CD14-positive monocyte (primary cell): ENCODE measurements at regions not wholly inside any gene's neighbourhood (a gene's known extent, or its start where the extent isn't known, plus 50 kb on each side); places are given as distances from the start of the nearest gene placed in this dataset.

Source experiments
- DNase-seq, 3 donors: peaks; one replicate each; pipeline ENCODE4 v3.0.0-alpha.2; 2011 to 2022
- H2AFZ ChIP-seq: 2 replicates; pipeline ENCODE4 v1.6.0; 2012; ENCODE audit warnings: mild to moderate bottlenecking, low read depth, low read length, inconsistent platforms; ENCODE audit not compliant: insufficient read depth, poor library complexity, severe bottlenecking
- H3K27ac ChIP-seq, 2 donors: 1 replicate in 1 of 2; 2 replicates in 1 of 2; pipeline ENCODE4 v1.5.1; 2012 to 2013; ENCODE audit warnings: low read length in 2 of 2, control low read depth in 1 of 2, inconsistent platforms in 1 of 2, low read depth in 1 of 2, mild to moderate bottlenecking in 1 of 2
- H3K27me3 ChIP-seq, 2 donors: one replicate each; pipeline versions ENCODE4 v1.6.0 to v1.6.1; 2011 to 2013; ENCODE audit warnings: low read length in 2 of 2; ENCODE audit not compliant: control insufficient read depth in 2 of 2, insufficient read depth in 2 of 2
- H3K36me3 ChIP-seq, 2 donors: replicated peaks in 1 of 2; 1 replicate in 1 of 2; 2 replicates in 1 of 2; pipeline versions ENCODE4 v1.5.1 to v1.6.1; 2012 to 2013; ENCODE audit warnings: low read length in 2 of 2, control low read depth in 1 of 2, inconsistent platforms in 1 of 2, mild to moderate bottlenecking in 1 of 2; ENCODE audit not compliant: insufficient read depth in 2 of 2, control insufficient read depth in 1 of 2
- H3K4me1 ChIP-seq, 2 donors: 1 replicate in 1 of 2; 2 replicates in 1 of 2; pipeline versions ENCODE4 v1.5.1 to v1.6.1; 2012 to 2013; ENCODE audit warnings: low read length in 2 of 2, control low read depth in 1 of 2, inconsistent platforms in 1 of 2, mild to moderate bottlenecking in 1 of 2, moderate library complexity in 1 of 2; ENCODE audit not compliant: insufficient read depth in 2 of 2, control insufficient read depth in 1 of 2
- H3K4me2 ChIP-seq: replicated peaks from 2 replicates; pipeline ENCODE3; 2012; ENCODE audit warnings: low read length, moderate library complexity, mild to moderate bottlenecking; ENCODE audit not compliant: poor library complexity, severe bottlenecking; ENCODE audit errors: extremely low read depth
- H3K4me3 ChIP-seq, 3 experiments: fragments of 200-600 bp in 1 of 3; sonication (generic) in 1 of 3; replicated peaks in 1 of 3; 1 replicate in 2 of 3; 2 replicates in 1 of 3; pipeline ENCODE4 v1.5.1; 2011 to 2013; ENCODE audit warnings: low read length in 3 of 3, mild to moderate bottlenecking in 3 of 3, control low read depth in 2 of 3, low read depth in 2 of 3, inconsistent platforms in 1 of 3, moderate library complexity in 1 of 3
- H3K79me2 ChIP-seq: 2 replicates; pipeline ENCODE4 v1.6.0; 2012; ENCODE audit warnings: mild to moderate bottlenecking, control low read depth, inconsistent platforms, low read length, moderate library complexity; ENCODE audit not compliant: insufficient read depth
- H3K9ac ChIP-seq: 2 replicates; pipeline ENCODE4 v1.6.0; 2017; ENCODE audit warnings: low read length, mild to moderate bottlenecking; ENCODE audit not compliant: insufficient read depth, poor library complexity, severe bottlenecking
- H3K9me3 ChIP-seq, 2 donors: replicated peaks in 1 of 2; 1 replicate in 1 of 2; 2 replicates in 1 of 2; pipeline versions ENCODE4 v1.5.1 to v1.6.1; 2012 to 2013; ENCODE audit warnings: low read length in 2 of 2, control low read depth in 1 of 2; ENCODE audit not compliant: control insufficient read depth in 1 of 2, insufficient read depth in 1 of 2
- H4K20me1 ChIP-seq: 2 replicates; pipeline ENCODE4 v1.6.0; 2012; ENCODE audit warnings: mild to moderate bottlenecking, low read length, control low read depth, moderate library complexity; ENCODE audit not compliant: insufficient read depth
- H3K27ac Mint-ChIP-seq, 7 donors: one replicate each; pipeline ENCODE4 v1.8.0; 2020; ENCODE audit warnings: mild to moderate bottlenecking in 7 of 7, mixed read lengths in 7 of 7, moderate library complexity in 6 of 7, inconsistent platforms in 2 of 7
- H3K27me3 Mint-ChIP-seq, 3 donors: one replicate each; pipeline ENCODE4 v1.8.0; 2021 to 2022; ENCODE audit warnings: low read depth in 3 of 3, mild to moderate bottlenecking in 3 of 3, mixed read lengths in 3 of 3, moderate library complexity in 3 of 3, inconsistent platforms in 1 of 3
- H3K36me3 Mint-ChIP-seq, 2 donors: one replicate each; pipeline ENCODE4 v1.8.0; 2020; ENCODE audit warnings: mixed read lengths in 2 of 2, inconsistent platforms in 1 of 2, mild to moderate bottlenecking in 1 of 2
- H3K4me1 Mint-ChIP-seq: one replicate; pipeline ENCODE4 v1.8.0; 2020; ENCODE audit warnings: mild to moderate bottlenecking, mixed read lengths
- H3K4me3 Mint-ChIP-seq, 2 donors: one replicate each; pipeline ENCODE4 v1.8.0; 2020; ENCODE audit warnings: mild to moderate bottlenecking in 2 of 2, mixed read lengths in 2 of 2, moderate library complexity in 1 of 2
- H3K9me3 Mint-ChIP-seq, 7 donors: one replicate each; pipeline ENCODE4 v1.8.0; 2020 to 2022; ENCODE audit warnings: mixed read lengths in 7 of 7, mild to moderate bottlenecking in 6 of 7, moderate library complexity in 6 of 7, inconsistent platforms in 2 of 7
- WGBS: methylation state at CpG from one replicate; pipeline ENCODE4 v1.1.5; 2013; ENCODE audit warnings: missing lambda C conversion rate; ENCODE audit not compliant: insufficient coverage; 5-methylcytosine and 5-hydroxymethylcytosine counted together
- intact Hi-C, 2 donors: fragments of 100-400 bp; cut with micrococcal nuclease; formaldehyde crosslinking; loops; one replicate each; pipeline versions ENCODE4 v1.15.0 to v1.15.1; 2023
- TF ChIP-seq, protein P1 (sequence below): fragments of 200-600 bp; IDR thresholded peaks from one replicate; pipeline ENCODE4 v1.8.0; 2022; ENCODE audit warnings: antibody characterized with exemption, mild to moderate bottlenecking

DNA sequence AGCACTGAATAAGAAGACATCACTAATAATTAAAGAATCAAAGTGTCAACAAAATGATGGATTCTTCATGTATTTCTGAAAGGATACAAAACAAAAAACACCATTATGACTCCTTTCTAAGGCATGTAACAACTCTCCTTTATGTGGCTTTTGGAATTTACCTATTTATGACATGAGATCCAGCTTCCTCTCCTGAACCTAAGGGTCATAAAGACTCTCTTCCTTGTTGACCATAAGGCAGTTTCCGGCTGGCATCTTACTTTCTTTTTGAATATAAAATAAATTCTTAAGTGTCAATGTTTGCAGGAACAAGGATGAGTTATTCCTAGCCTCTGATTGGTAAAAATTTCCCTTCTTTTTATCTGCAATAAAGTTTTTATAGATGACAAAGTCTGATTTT, 111.1 kb upstream of the GRPR start:
- Mint-ChIP-seq H3K4me1 (peaks cover 15% of the 10 kb centered on the region), H3K9me3 (peaks cover 0 to 5% (median 0%) of the 10 kb centered on the region in 7 donors), H3K36me3 (no peaks in the 10 kb centered on the region), H3K27ac (no peak overlapping the region), H3K27me3 (peaks cover 0 to 30% (median 0%) of the 10 kb centered on the region in 3 donors), H3K4me3 (no peak overlapping the region)
- Histone ChIP-seq H3K27me3 (peaks cover 0 to 46% of the 10 kb centered on the region in 2 donors), H3K36me3 (no peaks in the 10 kb centered on the region), H3K4me2 (no peak overlapping the region), H3K79me2 (no peaks in the 10 kb centered on the region), H3K9ac (no peak overlapping the region), H4K20me1 (no peaks in the 10 kb centered on the region), H3K27ac (no peak overlapping the region), H3K4me3 (no peak overlapping the region), H3K9me3 (no peaks in the 10 kb centered on the region), H2AFZ (no peak overlapping the region), H3K4me1 (peaks cover 6 to 9% of the 10 kb centered on the region in 2 donors)
- no CpG with 5 or more reads among the region's 1 CpG for WGBS
- intact Hi-C loops, result no loop called here
- TF ChIP-seq, protein P1, sequence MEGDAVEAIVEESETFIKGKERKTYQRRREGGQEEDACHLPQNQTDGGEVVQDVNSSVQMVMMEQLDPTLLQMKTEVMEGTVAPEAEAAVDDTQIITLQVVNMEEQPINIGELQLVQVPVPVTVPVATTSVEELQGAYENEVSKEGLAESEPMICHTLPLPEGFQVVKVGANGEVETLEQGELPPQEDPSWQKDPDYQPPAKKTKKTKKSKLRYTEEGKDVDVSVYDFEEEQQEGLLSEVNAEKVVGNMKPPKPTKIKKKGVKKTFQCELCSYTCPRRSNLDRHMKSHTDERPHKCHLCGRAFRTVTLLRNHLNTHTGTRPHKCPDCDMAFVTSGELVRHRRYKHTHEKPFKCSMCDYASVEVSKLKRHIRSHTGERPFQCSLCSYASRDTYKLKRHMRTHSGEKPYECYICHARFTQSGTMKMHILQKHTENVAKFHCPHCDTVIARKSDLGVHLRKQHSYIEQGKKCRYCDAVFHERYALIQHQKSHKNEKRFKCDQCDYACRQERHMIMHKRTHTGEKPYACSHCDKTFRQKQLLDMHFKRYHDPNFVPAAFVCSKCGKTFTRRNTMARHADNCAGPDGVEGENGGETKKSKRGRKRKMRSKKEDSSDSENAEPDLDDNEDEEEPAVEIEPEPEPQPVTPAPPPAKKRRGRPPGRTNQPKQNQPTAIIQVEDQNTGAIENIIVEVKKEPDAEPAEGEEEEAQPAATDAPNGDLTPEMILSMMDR, result no peak
- no peak for DNase-seq

DNA sequence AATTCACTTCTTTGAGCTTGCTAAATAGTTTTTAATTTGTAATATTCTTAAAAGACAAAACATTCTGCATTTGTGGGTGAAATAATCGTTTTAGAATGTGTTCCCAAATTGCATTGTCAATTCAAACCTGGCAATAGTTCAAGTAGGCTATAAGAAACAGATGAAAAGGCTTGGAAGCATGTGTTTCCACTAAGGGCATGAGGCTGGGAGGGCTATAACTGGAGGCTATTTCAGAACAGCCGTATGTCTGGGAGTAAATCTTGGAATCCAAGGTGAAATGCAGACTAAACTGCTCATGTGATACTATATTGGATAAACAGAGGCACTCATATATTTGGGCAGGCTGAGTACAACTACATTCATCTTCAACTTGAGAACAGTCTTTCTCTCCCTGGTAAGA, 117.4 kb upstream of the GRPR start:
- H3K36me3 Mint-ChIP-seq, result peaks cover 0 to 4% of the 10 kb centered on the region in 2 donors
- H3K27me3 ChIP-seq, result peaks cover 0 to 38% of the 10 kb centered on the region in 2 donors
- H3K4me3 Mint-ChIP-seq, result no peak overlapping the region
- peaks cover 0 to 15% of the 10 kb centered on the region in 2 donors for H3K9me3 ChIP-seq
- no CpG with 5 or more reads among the region's 2 CpGs for WGBS
- peaks cover 6% of the 10 kb centered on the region for H3K4me1 Mint-ChIP-seq
- H3K27ac ChIP-seq, result no peak overlapping the region
- H3K4me3 ChIP-seq, result no peak overlapping the region
- peaks cover 0 to 40% (median 0%) of the 10 kb centered on the region in 3 donors for H3K27me3 Mint-ChIP-seq
- no peaks in the 10 kb centered on the region for H3K79me2 ChIP-seq
- H3K36me3 ChIP-seq, result no peaks in the 10 kb centered on the region
- no peak overlapping the region for H3K27ac Mint-ChIP-seq
- no peak overlapping the region for H3K9ac ChIP-seq
- TF ChIP-seq, protein P1, result no peak
- peaks cover 0 to 14% (median 3%) of the 10 kb centered on the region in 7 donors for H3K9me3 Mint-ChIP-seq
- H3K4me2 ChIP-seq, result no peak overlapping the region
- no peaks in the 10 kb centered on the region for H3K4me1 ChIP-seq
- no peaks in the 10 kb centered on the region for H4K20me1 ChIP-seq
- H2AFZ ChIP-seq, result no peak overlapping the region
- DNase-seq, result no peak
- intact Hi-C loops, result no loop called here
